ENCODE measurements at regions not wholly inside any gene's neighbourhood (a gene's known extent, or its start where the extent isn't known, plus 50 kb on each side); places are given as distances from the start of the nearest gene placed in this dataset.

DNA sequence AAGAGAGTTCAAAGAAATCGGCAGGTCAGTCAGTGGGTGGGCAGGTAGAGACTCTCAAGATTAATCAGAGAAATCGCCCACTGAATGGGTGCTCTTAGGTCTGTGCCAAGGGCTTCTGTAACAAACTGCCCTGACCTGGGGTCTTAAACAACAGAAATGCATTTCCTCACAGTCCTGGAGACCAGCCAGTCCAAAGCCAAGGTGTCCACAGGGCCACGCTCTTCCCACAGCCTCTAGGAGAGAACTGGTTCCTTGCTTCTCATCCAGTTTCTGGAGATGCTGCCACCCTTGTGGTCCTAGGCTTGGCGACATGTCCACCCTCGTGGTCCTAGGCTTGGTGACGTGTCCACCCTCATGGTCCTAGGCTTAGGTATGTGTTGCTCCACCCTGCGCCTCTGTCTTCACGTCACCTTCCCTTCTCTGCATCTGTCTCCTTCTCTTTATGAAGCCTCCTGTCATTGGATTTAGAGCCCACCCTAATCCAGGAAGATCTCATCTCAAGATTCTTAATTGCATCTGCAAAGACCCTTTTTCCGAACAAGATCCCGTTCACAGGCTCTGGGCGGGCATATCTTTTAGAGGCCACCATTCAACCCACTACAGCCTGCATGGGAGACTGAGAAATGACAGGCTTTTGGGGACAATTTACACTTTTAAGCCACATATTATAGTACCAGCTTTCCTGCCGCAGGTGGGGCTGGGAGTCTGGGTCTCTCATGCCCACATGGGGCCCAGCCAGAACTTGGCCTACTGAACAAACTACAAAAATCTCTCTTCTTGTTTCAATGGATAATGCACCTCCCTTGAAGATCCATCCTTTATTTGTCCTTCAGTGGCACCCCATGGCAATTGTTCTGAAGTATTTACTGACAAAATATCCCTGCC lies 161.3 kb downstream of the ASB1 start:
- TF ChIP-seq, protein P1, sequence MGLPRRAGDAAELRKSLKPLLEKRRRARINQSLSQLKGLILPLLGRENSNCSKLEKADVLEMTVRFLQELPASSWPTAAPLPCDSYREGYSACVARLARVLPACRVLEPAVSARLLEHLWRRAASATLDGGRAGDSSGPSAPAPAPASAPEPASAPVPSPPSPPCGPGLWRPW (IDR thresholded peaks at IDR 0.05) = no peak
- TF ChIP-seq, protein P2, sequence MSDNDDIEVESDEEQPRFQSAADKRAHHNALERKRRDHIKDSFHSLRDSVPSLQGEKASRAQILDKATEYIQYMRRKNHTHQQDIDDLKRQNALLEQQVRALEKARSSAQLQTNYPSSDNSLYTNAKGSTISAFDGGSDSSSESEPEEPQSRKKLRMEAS (IDR thresholded peaks at IDR 0.05) = no peak
- no peak for TF ChIP-seq ZFP36 (IDR thresholded peaks at IDR 0.05; ENCODE audit: borderline replicate concordance, partially characterized antibody)
- no peak for TF ChIP-seq CHD2 (IDR thresholded peaks at IDR 0.05; ENCODE audit: low read length, partially characterized antibody)
- TF ChIP-seq CBX8 (IDR thresholded peaks at IDR 0.05) = no peak
- TF ChIP-seq FOSB (CRISPR knock-in tag; IDR thresholded peaks at IDR 0.05) = no peak
- no peak for TF ChIP-seq HEYL (CRISPR knock-in tag; IDR thresholded peaks at IDR 0.05)
- no peak for TF ChIP-seq PHF8 (IDR thresholded peaks at IDR 0.05; ENCODE audit: borderline replicate concordance, low read depth)
- FAIRE-seq (no peak), DNase-seq (ENCODE audit: low read depth in 1 of 2, low spot score in 1 of 2) (no peak), ATAC-seq (no peak)
- Histone ChIP-seq H3K27ac (no peak overlapping the region), H3K4me1 (no peaks in the 10 kb centered on the region), H3K4me3 (no peak overlapping the region), H3K9me3 (no peaks in the 10 kb centered on the region), H3K4me2 (no peak overlapping the region)
- ChIA-PET POLR2A (no interaction called here), CTCF (interaction anchor here (1.4 to 2.0 kb wide), 2 partner anchors 74 to 197 kb away, joined by 4 to 7 read pairs; no protein-coding TSS in a partner anchor)
- WGBS (ENCODE audit: missing lambda C conversion rate) = 90% methylated on average over 12 of the region's 12 CpGs

DNA sequence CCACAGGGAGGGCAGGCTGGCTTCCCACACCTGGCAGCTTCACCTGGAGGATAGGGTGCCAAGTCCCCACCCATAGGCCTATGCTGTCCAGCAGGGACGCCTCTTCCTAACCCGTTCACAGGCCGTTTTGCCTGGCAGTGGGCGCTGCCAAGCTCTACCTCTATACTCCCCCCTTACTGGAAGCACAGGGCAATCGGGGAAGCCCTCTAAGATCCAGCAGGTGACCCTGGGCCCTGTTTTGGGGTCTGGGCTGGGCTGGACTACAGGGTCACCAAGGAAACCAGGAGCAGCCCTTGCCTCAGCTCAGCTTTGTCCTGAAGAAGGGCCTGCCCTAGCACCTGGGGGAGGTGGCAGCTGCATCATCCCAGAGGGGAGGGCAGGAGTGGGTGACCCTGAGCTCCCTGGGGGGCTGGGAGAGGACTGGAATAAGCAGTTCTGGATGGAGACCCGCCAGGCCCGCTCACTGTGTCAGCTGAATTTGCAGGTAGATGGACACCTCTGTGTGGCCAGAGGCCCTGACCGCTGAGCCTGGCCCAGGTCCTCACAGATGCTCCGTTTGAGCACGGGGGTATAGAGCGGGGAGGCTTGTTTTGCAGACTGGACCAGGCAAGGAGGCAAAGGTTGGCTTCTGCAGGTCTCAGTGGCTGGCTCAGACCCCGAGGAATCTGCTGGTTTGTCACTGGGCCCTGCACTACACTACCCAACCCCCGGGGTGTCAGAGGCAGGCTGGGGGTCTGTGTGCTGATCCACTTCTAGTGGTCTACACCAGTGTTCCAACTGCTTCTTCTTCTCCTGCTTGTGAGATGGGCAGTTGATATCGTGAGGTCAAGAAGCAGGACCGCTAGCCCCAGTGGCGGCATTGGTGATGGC lies 163.1 kb downstream of the ASB1 start:
- no peaks in the 10 kb centered on the region for H3K9me3 ChIP-seq
- 74% methylated on average over 12 of the region's 16 CpGs for WGBS (ENCODE audit: missing lambda C conversion rate)
- no peak overlapping the region for H3K4me3 ChIP-seq
- H3K4me1 ChIP-seq = no peaks in the 10 kb centered on the region
- ATAC-seq (peak in 1 of 2 experiments; percentile 36; a peak in 2 of 6 replicates), FAIRE-seq (no peak), DNase-seq (ENCODE audit: low read depth in 1 of 2, low spot score in 1 of 2) (no peak)
- ChIA-PET POLR2A (no interaction called here), CTCF (interaction anchor here (1.4 kb wide), 1 partner anchor 76 kb away, joined by 4 read pairs; no protein-coding TSS in a partner anchor)
- peak overlapping the region in 1 of 2 experiments; percentile 10; a peak in 1 of 6 replicates for H3K27ac ChIP-seq
- TF ChIP-seq NR3C1 (IDR thresholded peaks at IDR 0.05) (no peak), CHD2 (IDR thresholded peaks at IDR 0.05; ENCODE audit: low read length, partially characterized antibody) (no peak), FOXS1 (CRISPR knock-in tag; IDR thresholded peaks at IDR 0.05) (no peak), ESRRA (IDR thresholded peaks at IDR 0.05; ENCODE audit: borderline replicate concordance, low read length) (no peak), SREBF2 (IDR thresholded peaks at IDR 0.05) (no peak), HOXB13 (CRISPR knock-in tag; IDR thresholded peaks at IDR 0.05; ENCODE audit: low read depth) (no peak), KDM1A (IDR thresholded peaks at IDR 0.05; ENCODE audit: low read depth) (no peak), RARB (CRISPR knock-in tag; IDR thresholded peaks at IDR 0.05) (no peak), FOSB (CRISPR knock-in tag; IDR thresholded peaks at IDR 0.05) (no peak), CEBPB (IDR thresholded peaks at IDR 0.05) (no peak), BHLHE40 (IDR thresholded peaks at IDR 0.05; ENCODE audit: low read depth, low read length) (no peak), JUNB (IDR thresholded peaks at IDR 0.05) (no peak), ZFP36 (IDR thresholded peaks at IDR 0.05; ENCODE audit: borderline replicate concordance, partially characterized antibody) (no peak), POLR2AphosphoS2 (conservative IDR thresholded peaks at IDR 0.05; ENCODE audit: low read length) (no peak), GATA3 (IDR thresholded peaks at IDR 0.05; ENCODE audit: borderline replicate concordance) (no peak), EHMT2 (IDR thresholded peaks at IDR 0.05; ENCODE audit: low read depth) (no peak)
- TF ChIP-seq, protein P3, sequence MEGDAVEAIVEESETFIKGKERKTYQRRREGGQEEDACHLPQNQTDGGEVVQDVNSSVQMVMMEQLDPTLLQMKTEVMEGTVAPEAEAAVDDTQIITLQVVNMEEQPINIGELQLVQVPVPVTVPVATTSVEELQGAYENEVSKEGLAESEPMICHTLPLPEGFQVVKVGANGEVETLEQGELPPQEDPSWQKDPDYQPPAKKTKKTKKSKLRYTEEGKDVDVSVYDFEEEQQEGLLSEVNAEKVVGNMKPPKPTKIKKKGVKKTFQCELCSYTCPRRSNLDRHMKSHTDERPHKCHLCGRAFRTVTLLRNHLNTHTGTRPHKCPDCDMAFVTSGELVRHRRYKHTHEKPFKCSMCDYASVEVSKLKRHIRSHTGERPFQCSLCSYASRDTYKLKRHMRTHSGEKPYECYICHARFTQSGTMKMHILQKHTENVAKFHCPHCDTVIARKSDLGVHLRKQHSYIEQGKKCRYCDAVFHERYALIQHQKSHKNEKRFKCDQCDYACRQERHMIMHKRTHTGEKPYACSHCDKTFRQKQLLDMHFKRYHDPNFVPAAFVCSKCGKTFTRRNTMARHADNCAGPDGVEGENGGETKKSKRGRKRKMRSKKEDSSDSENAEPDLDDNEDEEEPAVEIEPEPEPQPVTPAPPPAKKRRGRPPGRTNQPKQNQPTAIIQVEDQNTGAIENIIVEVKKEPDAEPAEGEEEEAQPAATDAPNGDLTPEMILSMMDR (IDR thresholded peaks at IDR 0.05) = no peak
- no peak overlapping the region for H3K4me2 ChIP-seq

Measured in A549 (cell line).